Suprapubic skin (tissue), 4 donors: ENCODE measurements at regions not wholly inside any gene's neighbourhood (a gene's known extent, or its start where the extent isn't known, plus 50 kb on each side); places are given as distances from the start of the nearest gene placed in this dataset.
"Not testable (repeated sequence)": the region's sequence is repeated elsewhere in the genome, so short reads cannot be mapped to it uniquely, and the experiment has no call there.

Source experiments
- DNase-seq, 2 donors: peaks; one replicate each; pipeline ENCODE4 v3.0.0-alpha.2; 2019; ENCODE audit warnings: low spot score in 2 of 2
- H3K27ac ChIP-seq: fragments of 200-600 bp; sonication (generic); one replicate; pipeline ENCODE4 v1.5.1; 2019
- H3K27me3 ChIP-seq: fragments of 200-600 bp; sonication (generic); one replicate; pipeline ENCODE4 v1.5.1; 2019
- H3K36me3 ChIP-seq: fragments of 200-600 bp; sonication (generic); one replicate; pipeline ENCODE4 v1.5.1; 2019
- H3K4me1 ChIP-seq: fragments of 200-600 bp; sonication (generic); one replicate; pipeline ENCODE4 v1.5.1; 2019
- H3K4me3 ChIP-seq: fragments of 200-600 bp; sonication (generic); one replicate; pipeline ENCODE4 v1.5.1; 2019; ENCODE audit warnings: mild to moderate bottlenecking
- H3K9me3 ChIP-seq: fragments of 200-600 bp; sonication (generic); one replicate; pipeline ENCODE4 v1.5.1; 2019
- CTCF ChIP-seq, 2 donors: fragments of 200-600 bp in 1 of 2; fragments of 450-650 bp in 1 of 2; sonication (generic) in 1 of 2; IDR thresholded peaks; one replicate each; pipeline ENCODE4 v1.5.1; 2016 to 2019; ENCODE audit warnings: antibody characterized with exemption in 2 of 2, mild to moderate bottlenecking in 1 of 2, moderate library complexity in 1 of 2
- EP300 ChIP-seq: sonication (generic); formaldehyde crosslinking; IDR thresholded peaks from one replicate; pipeline ENCODE4 v1.6.1; 2017; ENCODE audit warnings: antibody characterized with exemption
- POLR2A ChIP-seq, 2 donors: fragments of 450-650 bp; IDR thresholded peaks; one replicate each; pipeline ENCODE4 v1.6.1; 2017; ENCODE audit warnings: antibody characterized with exemption in 2 of 2, mild to moderate bottlenecking in 2 of 2, moderate library complexity in 2 of 2
- POLR2AphosphoS5 ChIP-seq, 3 donors: sonication (generic); formaldehyde crosslinking; IDR thresholded peaks; one replicate each; pipeline ENCODE4 v1.6.1; 2017; ENCODE audit warnings: antibody characterized with exemption in 3 of 3
- WGBS: methylation state at CpG from one replicate; pipeline ENCODE4 v1.1.5; 2018; 5-methylcytosine and 5-hydroxymethylcytosine counted together

- TF ChIP-seq POLR2A (IDR thresholded peaks at IDR 0.05) (no peak), POLR2AphosphoS5 (IDR thresholded peaks at IDR 0.05) (no peak), CTCF (IDR thresholded peaks at IDR 0.05) (no peak), EP300 (no peak)
- Histone ChIP-seq H3K4me1 (no peaks in the 10 kb centered on the region), H3K9me3 (no peaks in the 10 kb centered on the region), H3K27ac (no peak overlapping the region), H3K4me3 (no peak overlapping the region), H3K36me3 (no peaks in the 10 kb centered on the region), H3K27me3 (no peaks in the 10 kb centered on the region)
- DNase-seq: no peak
- 83% methylated on average over 2 of the region's 2 CpGs for WGBS
Observed at GRCh38 chr2:154961676-154962075, 263.2 kb downstream of the KCNJ3 start.

GRCh38 chr2:154960802-154961583 is 262.5 kb downstream of the KCNJ3 start:
- TF ChIP-seq EP300 (no peak), POLR2AphosphoS5 (IDR thresholded peaks at IDR 0.05) (no peak), POLR2A (IDR thresholded peaks at IDR 0.05) (no peak), CTCF (IDR thresholded peaks at IDR 0.05) (no peak)
- WGBS: 84% methylated on average over 3 of the region's 3 CpGs
- DNase-seq: no peak
- no peak overlapping the region for H3K27ac ChIP-seq
- no peaks in the 10 kb centered on the region for H3K4me1 ChIP-seq
- H3K36me3 ChIP-seq: no peaks in the 10 kb centered on the region
- no peaks in the 10 kb centered on the region for H3K9me3 ChIP-seq
- no peak overlapping the region for H3K4me3 ChIP-seq
- H3K27me3 ChIP-seq: no peaks in the 10 kb centered on the region

GRCh38 chr2:154952346-154952980 is 254.0 kb downstream of the KCNJ3 start:
- H3K27me3 ChIP-seq: no peaks in the 10 kb centered on the region
- H3K4me3 ChIP-seq: no peak overlapping the region
- WGBS: 55% methylated on average over 4 of the region's 4 CpGs
- TF ChIP-seq POLR2AphosphoS5 (IDR thresholded peaks at IDR 0.05) (no peak), EP300 (no peak), POLR2A (IDR thresholded peaks at IDR 0.05) (no peak), CTCF (IDR thresholded peaks at IDR 0.05) (no peak)
- no peaks in the 10 kb centered on the region for H3K9me3 ChIP-seq
- no peak for DNase-seq
- H3K36me3 ChIP-seq: no peaks in the 10 kb centered on the region
- H3K27ac ChIP-seq: no peak overlapping the region
- H3K4me1 ChIP-seq: no peaks in the 10 kb centered on the region

GRCh38 chr2:154947416-154947815 is 248.9 kb downstream of the KCNJ3 start:
- DNase-seq, H3K36me3 ChIP-seq, H3K4me3 ChIP-seq, H3K27ac ChIP-seq, H3K9me3 ChIP-seq, H3K4me1 ChIP-seq, H3K27me3 ChIP-seq: not testable (repeated sequence)
- WGBS: 88% methylated on average over 16 of the region's 16 CpGs

- Histone ChIP-seq H3K27ac (no peak overlapping the region), H3K9me3 (no peaks in the 10 kb centered on the region), H3K4me1 (no peaks in the 10 kb centered on the region), H3K36me3 (no peaks in the 10 kb centered on the region), H3K4me3 (no peak overlapping the region), H3K27me3 (no peaks in the 10 kb centered on the region)
- DNase-seq: no peak
- WGBS: 86% methylated on average over 1 of the region's 1 CpG
- TF ChIP-seq POLR2AphosphoS5 (IDR thresholded peaks at IDR 0.05): no peak
- no peak for TF ChIP-seq POLR2A (IDR thresholded peaks at IDR 0.05)
- no peak for TF ChIP-seq CTCF (IDR thresholded peaks at IDR 0.05)
- TF ChIP-seq EP300: no peak
Observed at GRCh38 chr2:154945984-154946383, 247.5 kb downstream of the KCNJ3 start.
